K562 (cell line): ENCODE measurements at regions not wholly inside any gene's neighbourhood (a gene's known extent, or its start where the extent isn't known, plus 50 kb on each side); places are given as distances from the start of the nearest gene placed in this dataset.

Experiments
- CREB1 ChIP-seq, 2 experiments: sonication (generic) in 1 of 2; formaldehyde crosslinking in 1 of 2; IDR thresholded peaks; 2 replicates each; pipeline versions ENCODE4 v1.6.1 to v1.8.0; 2012 to 2022; ENCODE audit warnings: inconsistent platforms in 1 of 2, mild to moderate bottlenecking in 1 of 2, missing genetic modification reagents in 1 of 2, moderate library complexity in 1 of 2
- CTCF ChIP-seq, 3 experiments: IDR thresholded peaks in 2 of 3; conservative IDR thresholded peaks in 1 of 3; 2 replicates each; pipeline ENCODE4 v1.5.1; 2011 to 2012; ENCODE audit warnings: low read length in 3 of 3, mild to moderate bottlenecking in 3 of 3, control low read depth in 2 of 3, improper control_type of control experiment in 1 of 3, inconsistent platforms in 1 of 3, low read depth in 1 of 3, mixed read lengths in 1 of 3, moderate library complexity in 1 of 3; ENCODE audit not compliant: insufficient read depth in 2 of 3
- DPF2 ChIP-seq: fragments of 450-650 bp; IDR thresholded peaks from 2 replicates; pipeline ENCODE4 v1.6.1; 2016
- EP300 ChIP-seq: IDR thresholded peaks from 2 replicates; pipeline ENCODE4 v1.6.1; 2012; ENCODE audit warnings: low read length, improper control_type of control experiment
- ETS1 ChIP-seq: conservative IDR thresholded peaks from 2 replicates; pipeline ENCODE4 v1.6.1; 2011; ENCODE audit warnings: low read depth, mild to moderate bottlenecking, low read length; ENCODE audit not compliant: control insufficient read depth
- KLF13 ChIP-seq: fragments of 450-650 bp; IDR thresholded peaks from 2 replicates; pipeline ENCODE4 v1.6.1; 2016; ENCODE audit warnings: missing genetic modification characterization, low read depth, mild to moderate bottlenecking, missing compliant biosample characterization, moderate library complexity, borderline replicate concordance
- XRCC4 ChIP-seq: IDR thresholded peaks from one replicate; pipeline ENCODE4 v1.6.1; 2011; ENCODE audit not compliant: insufficient read depth, insufficient read length; ENCODE audit errors: extremely low read depth

- TF ChIP-seq CTCF (IDR thresholded peaks at IDR 0.05 in 2 of 3, conservative IDR thresholded peaks at IDR 0.05 in 1 of 3; ENCODE audit: insufficient read depth in 2 of 3, low read depth in 1 of 3, low read length in 3 of 3) (no peak), XRCC4 (no peak), EP300 (no peak), KLF13 (tag) (no peak), DPF2 (no peak), CREB1 (IDR thresholded peaks at IDR 0.05) (no peak), CREB1 (CRISPR knock-in tag; IDR thresholded peaks at IDR 0.05) (no peak), ETS1 (no peak)
These were observed 1215.8 kb upstream of the TMEM132C start for GRCh38 chr12:127051139-127051538.
